ENCODE measurements at regions not wholly inside any gene's neighbourhood (a gene's known extent, or its start where the extent isn't known, plus 50 kb on each side); places are given as distances from the start of the nearest gene placed in this dataset.
A peak's percentile ranks its signal among the peaks of the same experiment; 100 is the strongest.

- TF ChIP-seq, protein P1, sequence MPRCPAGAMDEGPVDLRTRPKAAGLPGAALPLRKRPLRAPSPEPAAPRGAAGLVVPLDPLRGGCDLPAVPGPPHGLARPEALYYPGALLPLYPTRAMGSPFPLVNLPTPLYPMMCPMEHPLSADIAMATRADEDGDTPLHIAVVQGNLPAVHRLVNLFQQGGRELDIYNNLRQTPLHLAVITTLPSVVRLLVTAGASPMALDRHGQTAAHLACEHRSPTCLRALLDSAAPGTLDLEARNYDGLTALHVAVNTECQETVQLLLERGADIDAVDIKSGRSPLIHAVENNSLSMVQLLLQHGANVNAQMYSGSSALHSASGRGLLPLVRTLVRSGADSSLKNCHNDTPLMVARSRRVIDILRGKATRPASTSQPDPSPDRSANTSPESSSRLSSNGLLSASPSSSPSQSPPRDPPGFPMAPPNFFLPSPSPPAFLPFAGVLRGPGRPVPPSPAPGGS (IDR thresholded peaks at IDR 0.05; ENCODE audit: borderline replicate concordance, insufficient read depth, low read depth, low read length, poor library complexity, severe bottlenecking) = peak; percentile 98
- TF ChIP-seq SREBF1 (IDR thresholded peaks at IDR 0.05; ENCODE audit: low read length) (no peak), ATF7 (IDR thresholded peaks at IDR 0.05; ENCODE audit: low read depth) (peak; percentile 66), CHD2 (IDR thresholded peaks at IDR 0.05; ENCODE audit: borderline replicate concordance, low read depth, low read length) (no peak), BCL11A (IDR thresholded peaks at IDR 0.05; ENCODE audit: low read depth, low read length) (peak; percentile 90), ETV6 (conservative IDR thresholded peaks at IDR 0.05 in 1 of 2, IDR thresholded peaks at IDR 0.05 in 1 of 2; ENCODE audit: borderline replicate concordance in 1 of 2, low read depth in 1 of 2) (peak in 1 of 2 experiments; percentile 74; a peak in 2 of 4 replicates), HDGF (IDR thresholded peaks at IDR 0.05) (no peak), ZBTB33 (IDR thresholded peaks at IDR 0.05) (no peak), NBN (IDR thresholded peaks at IDR 0.05) (no peak), ZSCAN29 (IDR thresholded peaks at IDR 0.05) (no peak), SIN3A (IDR thresholded peaks at IDR 0.05; ENCODE audit: low read depth, low read length) (no peak), PML (IDR thresholded peaks at IDR 0.05; ENCODE audit: low read length) (peak; percentile 76; the same call in 1 of the 2 replicates), PKNOX1 (IDR thresholded peaks at IDR 0.05) (peak; percentile 79), FOS (IDR thresholded peaks at IDR 0.05; ENCODE audit: borderline replicate concordance, extremely low read depth, insufficient read length) (no peak)
- TF ChIP-seq, protein P2, sequence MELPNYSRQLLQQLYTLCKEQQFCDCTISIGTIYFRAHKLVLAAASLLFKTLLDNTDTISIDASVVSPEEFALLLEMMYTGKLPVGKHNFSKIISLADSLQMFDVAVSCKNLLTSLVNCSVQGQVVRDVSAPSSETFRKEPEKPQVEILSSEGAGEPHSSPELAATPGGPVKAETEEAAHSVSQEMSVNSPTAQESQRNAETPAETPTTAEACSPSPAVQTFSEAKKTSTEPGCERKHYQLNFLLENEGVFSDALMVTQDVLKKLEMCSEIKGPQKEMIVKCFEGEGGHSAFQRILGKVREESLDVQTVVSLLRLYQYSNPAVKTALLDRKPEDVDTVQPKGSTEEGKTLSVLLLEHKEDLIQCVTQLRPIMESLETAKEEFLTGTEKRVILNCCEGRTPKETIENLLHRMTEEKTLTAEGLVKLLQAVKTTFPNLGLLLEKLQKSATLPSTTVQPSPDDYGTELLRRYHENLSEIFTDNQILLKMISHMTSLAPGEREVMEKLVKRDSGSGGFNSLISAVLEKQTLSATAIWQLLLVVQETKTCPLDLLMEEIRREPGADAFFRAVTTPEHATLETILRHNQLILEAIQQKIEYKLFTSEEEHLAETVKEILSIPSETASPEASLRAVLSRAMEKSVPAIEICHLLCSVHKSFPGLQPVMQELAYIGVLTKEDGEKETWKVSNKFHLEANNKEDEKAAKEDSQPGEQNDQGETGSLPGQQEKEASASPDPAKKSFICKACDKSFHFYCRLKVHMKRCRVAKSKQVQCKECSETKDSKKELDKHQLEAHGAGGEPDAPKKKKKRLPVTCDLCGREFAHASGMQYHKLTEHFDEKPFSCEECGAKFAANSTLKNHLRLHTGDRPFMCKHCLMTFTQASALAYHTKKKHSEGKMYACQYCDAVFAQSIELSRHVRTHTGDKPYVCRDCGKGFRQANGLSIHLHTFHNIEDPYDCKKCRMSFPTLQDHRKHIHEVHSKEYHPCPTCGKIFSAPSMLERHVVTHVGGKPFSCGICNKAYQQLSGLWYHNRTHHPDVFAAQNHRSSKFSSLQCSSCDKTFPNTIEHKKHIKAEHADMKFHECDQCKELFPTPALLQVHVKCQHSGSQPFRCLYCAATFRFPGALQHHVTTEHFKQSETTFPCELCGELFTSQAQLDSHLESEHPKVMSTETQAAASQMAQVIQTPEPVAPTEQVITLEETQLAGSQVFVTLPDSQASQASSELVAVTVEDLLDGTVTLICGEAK (IDR thresholded peaks at IDR 0.05; ENCODE audit: borderline replicate concordance) = peak; percentile 37; the same call in 1 of the 2 replicates
- TF ChIP-seq, protein P3, sequence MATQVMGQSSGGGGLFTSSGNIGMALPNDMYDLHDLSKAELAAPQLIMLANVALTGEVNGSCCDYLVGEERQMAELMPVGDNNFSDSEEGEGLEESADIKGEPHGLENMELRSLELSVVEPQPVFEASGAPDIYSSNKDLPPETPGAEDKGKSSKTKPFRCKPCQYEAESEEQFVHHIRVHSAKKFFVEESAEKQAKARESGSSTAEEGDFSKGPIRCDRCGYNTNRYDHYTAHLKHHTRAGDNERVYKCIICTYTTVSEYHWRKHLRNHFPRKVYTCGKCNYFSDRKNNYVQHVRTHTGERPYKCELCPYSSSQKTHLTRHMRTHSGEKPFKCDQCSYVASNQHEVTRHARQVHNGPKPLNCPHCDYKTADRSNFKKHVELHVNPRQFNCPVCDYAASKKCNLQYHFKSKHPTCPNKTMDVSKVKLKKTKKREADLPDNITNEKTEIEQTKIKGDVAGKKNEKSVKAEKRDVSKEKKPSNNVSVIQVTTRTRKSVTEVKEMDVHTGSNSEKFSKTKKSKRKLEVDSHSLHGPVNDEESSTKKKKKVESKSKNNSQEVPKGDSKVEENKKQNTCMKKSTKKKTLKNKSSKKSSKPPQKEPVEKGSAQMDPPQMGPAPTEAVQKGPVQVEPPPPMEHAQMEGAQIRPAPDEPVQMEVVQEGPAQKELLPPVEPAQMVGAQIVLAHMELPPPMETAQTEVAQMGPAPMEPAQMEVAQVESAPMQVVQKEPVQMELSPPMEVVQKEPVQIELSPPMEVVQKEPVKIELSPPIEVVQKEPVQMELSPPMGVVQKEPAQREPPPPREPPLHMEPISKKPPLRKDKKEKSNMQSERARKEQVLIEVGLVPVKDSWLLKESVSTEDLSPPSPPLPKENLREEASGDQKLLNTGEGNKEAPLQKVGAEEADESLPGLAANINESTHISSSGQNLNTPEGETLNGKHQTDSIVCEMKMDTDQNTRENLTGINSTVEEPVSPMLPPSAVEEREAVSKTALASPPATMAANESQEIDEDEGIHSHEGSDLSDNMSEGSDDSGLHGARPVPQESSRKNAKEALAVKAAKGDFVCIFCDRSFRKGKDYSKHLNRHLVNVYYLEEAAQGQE (IDR thresholded peaks at IDR 0.05; ENCODE audit: low read depth, low read length) = no peak
Observed at GRCh38 chr20:23147964-23148730, 62.0 kb upstream of the CD93 start (continued).

Measured in GM12878 (cell line).